Thyroid gland (tissue), 4 donors: ENCODE measurements at regions not wholly inside any gene's neighbourhood (a gene's known extent, or its start where the extent isn't known, plus 50 kb on each side); places are given as distances from the start of the nearest gene placed in this dataset.

Experiments
- DNase-seq, 2 donors: peaks; one replicate each; pipeline ENCODE4 v3.0.0-alpha.2; 2019
- H3K27ac ChIP-seq, 3 donors: fragments of 200-600 bp; sonication (generic); 1 replicate in 2 of 3; 2 replicates in 1 of 3; pipeline ENCODE4 v1.5.1; 2016 to 2019; ENCODE audit warnings: mild to moderate bottlenecking in 1 of 3, moderate library complexity in 1 of 3
- H3K27me3 ChIP-seq: fragments of 200-600 bp; sonication (generic); one replicate; pipeline ENCODE4 v1.5.1; 2019
- H3K36me3 ChIP-seq, 2 donors: fragments of 200-600 bp; sonication (generic); one replicate each; pipeline ENCODE4 v1.5.1; 2016 to 2019
- H3K4me1 ChIP-seq, 2 donors: fragments of 200-600 bp; sonication (generic); one replicate each; pipeline ENCODE4 v1.5.1; 2017 to 2019
- H3K4me3 ChIP-seq, 3 donors: fragments of 200-600 bp; sonication (generic); replicated peaks in 1 of 3; 1 replicate in 2 of 3; 2 replicates in 1 of 3; pipeline ENCODE4 v1.5.1; 2016; ENCODE audit warnings: mild to moderate bottlenecking in 1 of 3
- H3K9me3 ChIP-seq: fragments of 200-600 bp; sonication (generic); one replicate; pipeline ENCODE4 v1.5.1; 2017
- POLR2A ChIP-seq, 2 donors: fragments of 450-650 bp; IDR thresholded peaks; one replicate each; pipeline ENCODE4 v1.6.1; 2017; ENCODE audit warnings: antibody characterized with exemption in 2 of 2, mild to moderate bottlenecking in 2 of 2, moderate library complexity in 1 of 2
- WGBS, 2 donors: methylation state at CpG; one replicate each; pipeline ENCODE4 v1.1.5; 2017; 5-methylcytosine and 5-hydroxymethylcytosine counted together
- intact Hi-C: fragments of 100-400 bp; cut with DNase I; formaldehyde crosslinking; loops from one replicate; pipeline ENCODE4 v1.15.1; 2023
- TF ChIP-seq, protein P1 (sequence below), 6 experiments: fragments of 200-600 bp in 3 of 6; fragments of 450-650 bp in 3 of 6; sonication (generic) in 3 of 6; IDR thresholded peaks; one replicate each; pipeline ENCODE4 v1.5.1; 2016 to 2019; ENCODE audit warnings: antibody characterized with exemption in 6 of 6, mild to moderate bottlenecking in 2 of 6, inconsistent platforms in 1 of 6, moderate library complexity in 1 of 6

- Histone ChIP-seq H3K4me1 (peaks cover 0 to 18% of the 10 kb centered on the region in 2 donors), H3K36me3 (no peaks in the 10 kb centered on the region), H3K9me3 (no peaks in the 10 kb centered on the region), H3K27me3 (no peaks in the 10 kb centered on the region), H3K27ac (no peak overlapping the region), H3K4me3 (no peak overlapping the region)
- intact Hi-C loops: no loop called here
- TF ChIP-seq, protein P1, sequence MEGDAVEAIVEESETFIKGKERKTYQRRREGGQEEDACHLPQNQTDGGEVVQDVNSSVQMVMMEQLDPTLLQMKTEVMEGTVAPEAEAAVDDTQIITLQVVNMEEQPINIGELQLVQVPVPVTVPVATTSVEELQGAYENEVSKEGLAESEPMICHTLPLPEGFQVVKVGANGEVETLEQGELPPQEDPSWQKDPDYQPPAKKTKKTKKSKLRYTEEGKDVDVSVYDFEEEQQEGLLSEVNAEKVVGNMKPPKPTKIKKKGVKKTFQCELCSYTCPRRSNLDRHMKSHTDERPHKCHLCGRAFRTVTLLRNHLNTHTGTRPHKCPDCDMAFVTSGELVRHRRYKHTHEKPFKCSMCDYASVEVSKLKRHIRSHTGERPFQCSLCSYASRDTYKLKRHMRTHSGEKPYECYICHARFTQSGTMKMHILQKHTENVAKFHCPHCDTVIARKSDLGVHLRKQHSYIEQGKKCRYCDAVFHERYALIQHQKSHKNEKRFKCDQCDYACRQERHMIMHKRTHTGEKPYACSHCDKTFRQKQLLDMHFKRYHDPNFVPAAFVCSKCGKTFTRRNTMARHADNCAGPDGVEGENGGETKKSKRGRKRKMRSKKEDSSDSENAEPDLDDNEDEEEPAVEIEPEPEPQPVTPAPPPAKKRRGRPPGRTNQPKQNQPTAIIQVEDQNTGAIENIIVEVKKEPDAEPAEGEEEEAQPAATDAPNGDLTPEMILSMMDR (IDR thresholded peaks at IDR 0.05): no peak
- TF ChIP-seq POLR2A (IDR thresholded peaks at IDR 0.05): no peak
- WGBS, 2 donors: 56 to 65% methylated on average over 1 of the region's 1 CpG
- no peak for DNase-seq
Observed at GRCh38 chr6:80460257-80460865, 353.9 kb downstream of the BCKDHB start.

DNA sequence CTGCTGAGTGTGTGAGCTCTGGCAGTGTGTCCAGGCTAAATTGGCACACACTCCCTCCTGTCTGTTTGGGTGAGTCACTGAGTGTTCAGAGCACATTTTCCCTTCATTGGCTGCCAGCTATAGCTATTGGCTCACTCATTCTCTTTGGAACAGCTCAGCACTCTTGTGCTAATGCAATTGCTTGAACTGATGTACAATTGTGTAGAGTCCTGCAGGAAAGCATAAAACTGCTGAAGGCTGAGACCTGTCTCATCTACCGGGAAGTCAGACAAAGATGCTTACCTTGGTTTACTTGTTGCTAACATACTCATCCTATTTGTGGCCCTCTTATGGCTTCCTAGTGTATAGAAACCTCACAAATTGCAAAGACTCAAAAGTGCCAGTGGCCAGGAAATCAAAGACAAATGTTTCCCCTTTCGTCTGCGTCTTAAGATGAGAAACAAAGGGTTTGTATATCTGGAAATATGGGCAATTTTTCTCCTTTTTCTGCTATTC is 351.0 kb downstream of the BCKDHB start:
- Histone ChIP-seq H3K27me3 (no peaks in the 10 kb centered on the region), H3K4me1 (peaks cover 5 to 29% of the 10 kb centered on the region in 2 donors), H3K4me3 (no peak overlapping the region), H3K9me3 (no peaks in the 10 kb centered on the region), H3K27ac (no peak overlapping the region), H3K36me3 (no peaks in the 10 kb centered on the region)
- no peak for TF ChIP-seq POLR2A (IDR thresholded peaks at IDR 0.05)
- TF ChIP-seq, protein P1 (IDR thresholded peaks at IDR 0.05): no peak
- DNase-seq: peak; percentile 76 to 82
- intact Hi-C loops: no loop called here
- 55 to 70% methylated on average over 3 of the region's 3 CpGs for WGBS, 2 donors

GRCh38 chr6:80456724-80457438 is 350.4 kb downstream of the BCKDHB start:
- TF ChIP-seq, protein P1 (IDR thresholded peaks at IDR 0.05): no peak
- no peak for TF ChIP-seq POLR2A (IDR thresholded peaks at IDR 0.05)

DNA sequence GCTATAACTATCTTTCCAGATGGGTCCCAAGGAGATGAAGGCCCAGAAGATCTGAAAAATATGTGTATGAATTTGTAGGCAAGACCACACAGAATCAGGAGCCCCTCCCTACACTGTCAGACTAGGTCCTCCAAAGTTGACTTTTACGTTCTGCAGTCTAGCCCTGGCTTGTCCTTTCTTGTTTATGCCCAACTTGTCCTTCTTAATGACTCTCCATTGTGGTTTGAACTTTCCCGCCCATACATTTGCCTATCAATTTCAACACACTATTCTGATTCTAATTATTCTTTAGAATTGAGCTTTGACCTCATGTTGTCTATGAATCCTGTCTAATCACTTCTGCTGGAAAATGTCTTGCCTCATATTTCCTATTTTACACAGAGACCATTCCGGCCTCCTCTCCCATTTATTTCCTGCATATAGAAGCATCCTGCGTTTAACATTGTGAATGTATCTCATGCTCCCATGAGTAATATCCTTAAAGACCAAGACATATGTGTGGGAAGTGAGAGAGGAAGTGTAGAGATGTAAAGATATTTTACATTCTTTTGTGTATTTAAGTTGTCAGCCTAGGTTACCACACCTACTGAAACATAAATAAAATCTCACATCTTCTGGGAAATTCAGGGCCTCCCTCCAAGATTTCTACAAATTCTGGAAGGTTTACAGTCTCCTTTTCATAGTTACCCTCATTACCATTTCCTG is 348.3 kb downstream of the BCKDHB start:
- WGBS, 2 donors: 87 to 94% methylated on average over 4 of the region's 4 CpGs
- H3K4me1 ChIP-seq: peaks cover 5 to 25% of the 10 kb centered on the region in 2 donors
- intact Hi-C loops: no loop called here
- H3K27ac ChIP-seq: no peak overlapping the region
- no peak for DNase-seq
- H3K27me3 ChIP-seq: no peaks in the 10 kb centered on the region
- TF ChIP-seq POLR2A (IDR thresholded peaks at IDR 0.05): no peak
- TF ChIP-seq, protein P1 (IDR thresholded peaks at IDR 0.05): no peak
- H3K9me3 ChIP-seq: no peaks in the 10 kb centered on the region
- H3K36me3 ChIP-seq: no peaks in the 10 kb centered on the region
- H3K4me3 ChIP-seq: no peak overlapping the region

More at GRCh38 chr6:80456724-80457438, 350.4 kb downstream of the BCKDHB start:
- intact Hi-C loops: no loop called here
- Histone ChIP-seq H3K4me3 (no peak overlapping the region), H3K27ac (no peak overlapping the region), H3K36me3 (no peaks in the 10 kb centered on the region), H3K27me3 (no peaks in the 10 kb centered on the region), H3K4me1 (peaks cover 5 to 29% of the 10 kb centered on the region in 2 donors), H3K9me3 (no peaks in the 10 kb centered on the region)
- DNase-seq: no peak
- 72 to 76% methylated on average over 3 of the region's 3 CpGs for WGBS, 2 donors
